OCI-LY3 (cell line): ENCODE measurements at regions not wholly inside any gene's neighbourhood (a gene's known extent, or its start where the extent isn't known, plus 50 kb on each side); places are given as distances from the start of the nearest gene placed in this dataset.

Source experiments
- H2AFZ ChIP-seq: fragments of 200-600, 300-600 bp; shearing (Covaris generic); 2 replicates; pipeline ENCODE4 v1.6.0; 2014; ENCODE audit warnings: antibody characterized with exemption, low read depth, low read length
- H3K27ac ChIP-seq: fragments of 200-600, 300-600 bp; sonication (generic); 2 replicates; pipeline ENCODE4 v1.5.1; 2014; ENCODE audit warnings: mild to moderate bottlenecking, low read length, moderate library complexity, mixed read lengths
- H3K27me3 ChIP-seq: fragments of 200-600, 300-600 bp; sonication (generic); 2 replicates; pipeline ENCODE4 v1.6.1; 2014; ENCODE audit warnings: low read depth, low read length, mixed read lengths
- H3K36me3 ChIP-seq: fragments of 200-600, 300-600 bp; sonication (generic); replicated peaks from 2 replicates; pipeline ENCODE3; 2014; ENCODE audit warnings: low read depth, low read length, mixed read lengths
- H3K4me1 ChIP-seq: fragments of 300-600, 200-600 bp; sonication (generic); 2 replicates; pipeline ENCODE4 v1.6.1; 2014; ENCODE audit warnings: low read length, mixed read lengths
- H3K4me2 ChIP-seq: fragments of 200-600, 300-600 bp; sonication (generic); 2 replicates; pipeline ENCODE4 v1.6.1; 2014; ENCODE audit warnings: low read length, mixed read lengths
- H3K4me3 ChIP-seq: fragments of 300-600, 200-600 bp; sonication (generic); 2 replicates; pipeline ENCODE4 v1.5.1; 2014; ENCODE audit warnings: antibody characterized with exemption, mild to moderate bottlenecking, low read length, moderate library complexity
- H3K79me2 ChIP-seq: fragments of 300-600, 200-600 bp; shearing (Covaris generic); 2 replicates; pipeline ENCODE4 v1.6.1; 2014; ENCODE audit warnings: mild to moderate bottlenecking, low read length, mixed read lengths
- H3K9ac ChIP-seq: fragments of 300-600, 200-600 bp; shearing (Covaris generic); 2 replicates; pipeline ENCODE4 v1.6.0; 2014; ENCODE audit warnings: mild to moderate bottlenecking, low read length, moderate library complexity
- H3K9me3 ChIP-seq: fragments of 200-600, 300-600 bp; shearing (Covaris generic); 2 replicates; pipeline ENCODE4 v1.6.1; 2014; ENCODE audit warnings: low read length, mixed read lengths; ENCODE audit not compliant: insufficient read depth
- H4K20me1 ChIP-seq: fragments of 200-600, 300-600 bp; sonication (generic); 2 replicates; pipeline ENCODE4 v1.6.1; 2016; ENCODE audit warnings: low read length, mixed read lengths; ENCODE audit not compliant: insufficient read depth
- EZH2phosphoT487 ChIP-seq: fragments of 200-600 bp; shearing (Covaris generic); IDR thresholded peaks from 2 replicates; pipeline ENCODE4 v1.6.1; 2018; ENCODE audit warnings: antibody characterized with exemption, mixed run types, low read depth
- TF ChIP-seq, protein P1 (sequence below): fragments of 200-600, 300-600 bp; sonication (generic); IDR thresholded peaks from 2 replicates; pipeline ENCODE4 v1.5.1; 2014; ENCODE audit warnings: antibody characterized with exemption, low read length, low read depth

DNA sequence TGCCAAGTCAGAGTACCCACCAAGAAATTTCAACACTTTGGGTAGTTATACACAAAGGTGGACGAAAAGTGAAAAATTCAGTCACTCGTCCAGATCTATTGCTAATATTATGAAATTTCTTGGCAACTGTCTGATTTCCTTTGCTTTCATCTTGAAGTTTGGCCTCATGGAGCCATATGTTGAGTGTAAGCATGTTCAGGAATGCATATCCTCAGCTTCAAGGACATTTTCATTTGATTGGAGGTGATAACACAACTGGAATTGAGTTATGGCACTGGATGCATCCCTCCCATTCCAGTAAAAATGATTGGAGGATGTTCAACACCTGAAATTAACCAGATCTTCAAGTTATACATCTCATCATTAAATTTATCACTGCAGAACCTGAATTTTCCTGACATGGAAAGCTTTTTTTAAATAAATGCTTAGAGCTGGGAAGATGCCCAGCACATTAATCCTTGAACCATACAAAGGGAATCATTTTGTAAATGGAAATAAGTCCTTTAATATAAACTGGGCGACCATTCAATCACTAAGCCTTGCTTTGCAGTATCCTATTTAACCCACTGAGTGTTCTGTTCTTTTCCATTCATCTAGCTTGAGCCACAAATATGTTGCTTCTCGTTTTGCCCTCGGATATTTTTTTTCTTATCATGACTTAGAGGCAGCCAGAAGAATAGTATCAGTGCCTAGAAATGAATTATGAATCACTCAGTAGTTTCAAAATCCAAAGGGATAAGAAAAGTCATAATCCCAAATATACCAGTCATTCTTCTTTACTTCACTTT, 273.7 kb upstream of the PIK3R1 start:
- Histone ChIP-seq H3K4me3 (no peak overlapping the region), H3K4me2 (no peak overlapping the region), H3K27ac (no peak overlapping the region), H3K4me1 (no peaks in the 10 kb centered on the region), H2AFZ (no peak overlapping the region), H3K36me3 (no peaks in the 10 kb centered on the region), H3K79me2 (no peaks in the 10 kb centered on the region), H3K9ac (no peak overlapping the region), H4K20me1 (no peaks in the 10 kb centered on the region), H3K9me3 (no peaks in the 10 kb centered on the region), H3K27me3 (no peaks in the 10 kb centered on the region)
- TF ChIP-seq EZH2phosphoT487 = no peak
- TF ChIP-seq, protein P1, sequence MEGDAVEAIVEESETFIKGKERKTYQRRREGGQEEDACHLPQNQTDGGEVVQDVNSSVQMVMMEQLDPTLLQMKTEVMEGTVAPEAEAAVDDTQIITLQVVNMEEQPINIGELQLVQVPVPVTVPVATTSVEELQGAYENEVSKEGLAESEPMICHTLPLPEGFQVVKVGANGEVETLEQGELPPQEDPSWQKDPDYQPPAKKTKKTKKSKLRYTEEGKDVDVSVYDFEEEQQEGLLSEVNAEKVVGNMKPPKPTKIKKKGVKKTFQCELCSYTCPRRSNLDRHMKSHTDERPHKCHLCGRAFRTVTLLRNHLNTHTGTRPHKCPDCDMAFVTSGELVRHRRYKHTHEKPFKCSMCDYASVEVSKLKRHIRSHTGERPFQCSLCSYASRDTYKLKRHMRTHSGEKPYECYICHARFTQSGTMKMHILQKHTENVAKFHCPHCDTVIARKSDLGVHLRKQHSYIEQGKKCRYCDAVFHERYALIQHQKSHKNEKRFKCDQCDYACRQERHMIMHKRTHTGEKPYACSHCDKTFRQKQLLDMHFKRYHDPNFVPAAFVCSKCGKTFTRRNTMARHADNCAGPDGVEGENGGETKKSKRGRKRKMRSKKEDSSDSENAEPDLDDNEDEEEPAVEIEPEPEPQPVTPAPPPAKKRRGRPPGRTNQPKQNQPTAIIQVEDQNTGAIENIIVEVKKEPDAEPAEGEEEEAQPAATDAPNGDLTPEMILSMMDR = no peak

DNA sequence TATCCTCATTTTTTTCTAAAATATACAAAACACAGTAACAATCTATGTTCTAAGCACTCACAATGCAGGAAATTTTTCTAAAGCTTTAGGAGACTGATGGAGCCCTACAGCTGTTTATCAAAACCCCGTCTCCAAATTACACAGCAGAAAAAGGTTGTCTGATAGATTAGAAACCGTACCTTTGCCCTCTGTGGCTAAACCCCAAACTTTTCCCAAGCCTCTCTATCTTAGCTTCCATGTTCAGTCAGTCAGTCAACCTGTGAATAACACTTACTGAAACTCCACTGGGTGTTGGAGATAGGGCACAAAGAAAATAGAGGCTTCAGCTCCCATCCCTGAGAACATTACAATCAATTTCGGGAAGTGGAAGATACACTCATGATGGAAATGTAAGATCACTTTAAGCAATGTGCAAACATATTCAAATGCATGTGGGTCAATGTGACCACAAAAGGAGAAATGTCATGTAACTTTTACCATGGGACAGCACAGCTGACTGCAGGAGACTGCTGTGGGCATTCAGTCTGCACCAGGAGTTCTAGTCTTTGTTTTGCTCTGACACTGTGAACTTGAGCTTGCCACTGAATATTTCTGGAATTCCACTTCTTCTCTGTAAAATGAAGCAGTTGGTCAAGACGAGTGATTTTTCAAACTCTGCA, 279.5 kb upstream of the PIK3R1 start:
- no peak overlapping the region for H3K27ac ChIP-seq
- no peak overlapping the region for H3K4me3 ChIP-seq

DNA sequence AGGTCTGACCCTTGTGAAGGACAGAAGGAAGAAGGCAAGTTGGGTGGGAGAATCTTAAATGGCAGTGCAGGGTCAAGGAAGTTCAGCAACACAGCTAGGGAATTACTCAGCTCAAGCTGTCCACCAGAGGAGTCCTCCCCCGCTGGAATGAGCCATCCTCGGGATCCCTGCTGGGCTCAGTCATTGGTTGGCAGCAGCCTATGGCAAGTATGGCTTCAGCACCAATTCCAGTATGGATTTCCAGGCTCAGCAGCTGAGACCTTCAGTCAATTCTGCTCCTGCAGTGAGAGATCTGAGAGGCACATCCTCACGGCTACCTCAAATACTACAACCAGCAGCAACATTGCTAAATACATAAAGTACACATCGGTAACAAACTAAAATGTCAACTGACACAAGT, 280.6 kb upstream of the PIK3R1 start:
- H3K9ac ChIP-seq = no peak overlapping the region
- H3K9me3 ChIP-seq = no peaks in the 10 kb centered on the region
- no peaks in the 10 kb centered on the region for H4K20me1 ChIP-seq
- H3K27me3 ChIP-seq = no peaks in the 10 kb centered on the region
- no peak for TF ChIP-seq EZH2phosphoT487
- TF ChIP-seq, protein P1 = no peak
- no peaks in the 10 kb centered on the region for H3K79me2 ChIP-seq
- no peak overlapping the region for H3K4me3 ChIP-seq
- no peaks in the 10 kb centered on the region for H3K4me1 ChIP-seq
- H3K27ac ChIP-seq = no peak overlapping the region
- H2AFZ ChIP-seq = no peak overlapping the region
- H3K4me2 ChIP-seq = no peak overlapping the region
- H3K36me3 ChIP-seq = no peaks in the 10 kb centered on the region

More for the DNA sequence above, 279.5 kb upstream of the PIK3R1 start:
- no peaks in the 10 kb centered on the region for H3K79me2 ChIP-seq
- no peak overlapping the region for H2AFZ ChIP-seq
- no peaks in the 10 kb centered on the region for H3K36me3 ChIP-seq
- no peak overlapping the region for H3K4me2 ChIP-seq
- no peak for TF ChIP-seq EZH2phosphoT487
- TF ChIP-seq, protein P1 = no peak
- no peaks in the 10 kb centered on the region for H3K4me1 ChIP-seq
- H3K9me3 ChIP-seq = no peaks in the 10 kb centered on the region
- H4K20me1 ChIP-seq = no peaks in the 10 kb centered on the region
- H3K27me3 ChIP-seq = no peaks in the 10 kb centered on the region
- no peak overlapping the region for H3K9ac ChIP-seq

DNA sequence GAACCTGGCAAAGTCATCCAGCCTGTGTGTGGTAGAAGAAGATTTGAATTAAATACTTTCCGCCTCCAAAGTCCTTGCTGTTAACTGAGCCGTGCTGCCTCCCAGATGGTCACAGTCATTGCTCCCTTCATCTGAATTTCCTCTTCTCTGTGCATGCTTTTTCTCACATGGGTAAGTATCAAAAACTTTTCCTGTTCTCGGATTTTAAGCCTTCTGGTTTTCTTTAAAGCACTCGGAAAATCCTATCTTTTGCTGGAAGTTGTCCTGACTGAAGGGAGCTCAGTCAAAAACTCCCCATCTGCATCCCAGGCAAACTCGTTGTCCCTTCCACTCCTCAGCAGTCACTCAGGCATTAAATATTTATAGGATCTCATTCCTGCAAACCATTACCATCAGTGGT, 290.0 kb upstream of the PIK3R1 start:
- Histone ChIP-seq H3K9me3 (no peaks in the 10 kb centered on the region), H3K4me2 (no peak overlapping the region), H3K36me3 (no peaks in the 10 kb centered on the region), H4K20me1 (no peaks in the 10 kb centered on the region), H3K27me3 (no peaks in the 10 kb centered on the region), H3K9ac (no peak overlapping the region), H3K4me3 (no peak overlapping the region), H2AFZ (no peak overlapping the region), H3K4me1 (no peaks in the 10 kb centered on the region), H3K79me2 (no peaks in the 10 kb centered on the region), H3K27ac (no peak overlapping the region)
- TF ChIP-seq EZH2phosphoT487 = no peak
- TF ChIP-seq, protein P1 = no peak
